Hematopoietic multipotent progenitor cell treated with erythropoietin and hydrocortisone succinate and interleukin-3 and kit ligand, for 17 days (in vitro differentiated cells): ENCODE measurements at regions not wholly inside any gene's neighbourhood (a gene's known extent, or its start where the extent isn't known, plus 50 kb on each side); places are given as distances from the start of the nearest gene placed in this dataset.
"Not testable (repeated sequence)": the region's sequence is repeated elsewhere in the genome, so short reads cannot be mapped to it uniquely, and the experiment has no call there.

Experiments used
- DNase-seq: peaks from one replicate; pipeline ENCODE4 v3.0.0-alpha.2; 2015; ENCODE audit warnings: low spot score

DNA sequence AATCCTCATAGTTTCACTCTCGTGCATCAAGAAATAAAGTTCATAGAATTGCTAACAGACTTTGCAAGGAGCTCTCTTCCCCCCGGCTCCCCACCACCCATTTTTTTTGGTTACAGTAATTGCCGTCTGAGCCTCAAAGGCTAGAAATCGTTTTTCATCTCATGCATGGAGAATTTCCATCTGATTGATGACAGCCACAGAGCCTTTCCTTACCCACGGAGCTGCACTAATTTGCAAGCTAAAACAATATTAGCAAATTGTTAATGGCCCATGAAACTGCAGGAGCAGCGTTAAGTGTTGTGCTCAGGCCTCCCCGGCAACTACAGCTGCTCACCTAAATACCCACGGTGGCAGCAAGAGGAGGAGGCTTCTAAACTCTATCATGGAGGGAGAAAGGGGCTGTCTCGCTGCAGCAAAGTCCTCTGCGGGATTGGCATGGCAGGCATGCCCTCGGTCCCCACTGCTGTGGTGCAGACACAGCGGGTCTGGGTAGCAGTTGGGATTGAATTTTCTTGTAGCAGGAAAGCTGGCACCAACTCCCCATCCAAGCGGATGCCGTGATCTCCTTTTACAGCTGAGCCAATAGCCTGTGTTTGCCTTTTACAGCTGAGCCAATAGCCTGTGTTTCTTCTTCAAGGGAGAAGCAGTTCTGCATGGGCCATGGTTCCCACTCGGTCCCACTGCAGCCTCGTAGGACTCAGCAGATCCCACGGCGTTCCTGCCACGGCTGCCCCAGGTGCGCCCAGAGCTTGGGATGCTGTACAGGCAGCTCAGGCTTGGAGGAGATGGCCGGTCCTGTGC lies 412.3 kb downstream of the BRD1 start:
- no peak for DNase-seq

GRCh38 chr22:49413551-49413950 lies 414.1 kb downstream of the BRD1 start:
- DNase-seq, result no peak

- no peak for DNase-seq
Measured at GRCh38 chr22:49413146-49413545, 414.5 kb downstream of the BRD1 start.

GRCh38 chr22:49412236-49412635 lies 415.4 kb downstream of the BRD1 start:
- no peak for DNase-seq

GRCh38 chr22:49411236-49411635 lies 416.4 kb downstream of the BRD1 start:
- no peak for DNase-seq

DNA sequence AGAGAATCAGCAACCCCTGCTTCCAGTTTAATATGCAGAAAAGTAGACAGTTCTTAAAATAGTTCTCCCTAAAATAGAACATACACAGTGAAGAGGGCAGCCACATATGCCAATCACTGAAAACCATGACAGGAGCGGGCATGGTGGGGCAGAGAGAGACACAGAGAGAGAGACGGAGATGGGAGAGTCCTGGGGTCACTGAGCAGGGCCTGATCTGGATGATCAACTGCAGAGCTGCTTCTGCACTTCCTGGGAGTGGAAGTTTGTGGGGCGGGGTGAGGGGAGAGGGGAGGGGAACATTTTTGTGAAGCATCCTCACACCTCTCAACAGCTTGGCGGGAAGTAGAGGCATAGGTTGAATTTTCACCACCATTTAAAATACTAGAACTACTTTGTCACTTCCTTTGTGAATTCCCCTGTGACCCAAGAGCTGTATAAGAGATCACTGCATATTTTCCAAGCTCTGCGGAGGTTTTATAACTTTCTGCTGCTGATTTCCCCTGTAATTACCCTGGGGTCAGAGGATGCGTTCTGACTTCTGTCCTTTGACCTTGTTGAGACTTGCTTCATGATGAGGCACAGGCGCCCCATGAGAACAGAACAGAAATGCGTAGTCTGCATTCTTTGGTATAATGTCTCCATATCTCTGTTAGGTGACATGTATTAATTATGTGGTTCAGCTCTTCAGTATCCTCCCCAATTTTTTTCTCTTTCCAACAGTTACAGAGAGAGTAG lies 419.4 kb downstream of the BRD1 start:
- no peak for DNase-seq

GRCh38 chr22:49406879-49407587 lies 420.6 kb downstream of the BRD1 start:
- DNase-seq, result no peak

GRCh38 chr22:49406047-49406650 lies 421.5 kb downstream of the BRD1 start:
- no peak for DNase-seq

DNA sequence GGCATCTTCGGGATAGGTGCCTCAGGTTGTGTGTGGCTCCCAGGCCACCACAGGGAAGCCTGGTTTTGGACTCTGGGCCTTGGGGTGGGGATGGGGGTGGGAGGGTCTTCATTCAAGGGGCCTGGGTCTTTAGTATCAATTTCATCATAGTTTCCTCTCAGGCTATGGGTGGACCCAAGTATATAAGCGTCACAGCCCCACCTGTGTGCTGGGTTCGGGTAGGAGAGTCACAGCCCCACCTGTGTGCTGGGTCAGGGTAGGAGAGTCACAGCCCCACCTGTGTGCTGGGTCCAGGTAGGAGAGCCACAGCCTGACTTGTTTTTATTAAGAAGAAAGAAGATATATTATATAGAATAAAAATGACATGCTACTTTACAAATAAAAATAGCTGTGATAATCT lies 422.1 kb downstream of the BRD1 start:
- DNase-seq, result no peak

- DNase-seq, result no peak
Measured at GRCh38 chr22:49404576-49405241, 423.0 kb downstream of the BRD1 start.

DNA sequence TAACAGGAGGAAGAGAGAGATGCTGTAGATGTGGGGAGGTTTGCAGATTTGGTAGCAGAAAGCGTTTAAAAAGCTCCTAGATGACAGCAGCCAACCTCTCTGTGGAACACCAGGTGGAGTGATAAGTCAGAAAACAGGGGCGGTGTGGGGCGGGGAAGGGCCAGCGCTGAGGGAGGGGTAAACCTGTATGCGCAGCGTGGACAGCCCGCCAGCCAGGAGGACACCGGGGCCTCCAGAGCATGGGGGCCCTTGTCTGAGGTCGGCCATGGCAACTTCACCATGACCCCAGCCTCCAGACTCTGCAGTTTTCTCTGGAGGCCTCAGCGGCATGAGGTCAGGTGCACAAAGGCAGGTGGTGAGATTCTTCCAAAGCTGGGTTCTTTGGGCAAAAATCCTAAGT lies 423.7 kb downstream of the BRD1 start:
- DNase-seq, result no peak

DNA sequence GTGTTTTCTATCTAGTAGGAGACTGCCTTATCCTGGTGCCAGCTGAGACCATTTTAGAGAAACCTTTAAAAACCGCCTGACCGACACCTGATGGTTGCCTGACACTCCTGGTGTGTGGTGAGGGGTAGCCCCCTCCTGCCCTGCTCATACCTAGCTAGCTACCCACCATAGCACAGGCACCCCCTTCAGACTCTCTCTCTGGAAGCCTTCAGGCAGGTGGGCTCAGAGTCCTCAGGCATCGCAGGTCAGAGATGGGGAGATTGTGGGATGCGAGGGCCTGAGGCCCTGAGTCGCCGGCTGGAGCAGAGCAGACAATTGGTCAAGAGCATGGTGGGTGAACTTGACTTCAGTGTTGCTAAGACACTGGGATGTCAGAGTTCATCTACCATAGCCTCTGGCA lies 424.6 kb downstream of the BRD1 start:
- no peak for DNase-seq

DNA sequence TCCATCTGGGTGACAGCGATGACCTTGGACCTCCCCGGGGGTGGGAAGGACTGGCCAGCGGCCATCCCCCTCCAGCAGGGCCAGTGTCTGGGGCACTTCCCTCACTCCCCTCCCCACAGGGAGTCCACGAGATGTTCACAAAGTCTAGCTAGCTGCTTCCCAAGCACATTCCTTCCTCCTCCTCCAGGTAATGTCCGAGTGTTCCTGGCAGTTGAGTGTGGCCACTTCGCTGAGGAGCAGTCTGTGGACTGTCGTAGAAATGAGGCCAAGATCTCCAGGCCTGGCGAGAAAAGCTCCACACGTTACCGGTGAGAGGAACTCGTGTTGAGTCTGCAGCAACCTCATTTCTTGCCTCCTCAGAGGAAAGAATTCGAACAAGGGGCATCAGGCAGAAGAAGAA lies 425.5 kb downstream of the BRD1 start:
- no peak for DNase-seq

DNA sequence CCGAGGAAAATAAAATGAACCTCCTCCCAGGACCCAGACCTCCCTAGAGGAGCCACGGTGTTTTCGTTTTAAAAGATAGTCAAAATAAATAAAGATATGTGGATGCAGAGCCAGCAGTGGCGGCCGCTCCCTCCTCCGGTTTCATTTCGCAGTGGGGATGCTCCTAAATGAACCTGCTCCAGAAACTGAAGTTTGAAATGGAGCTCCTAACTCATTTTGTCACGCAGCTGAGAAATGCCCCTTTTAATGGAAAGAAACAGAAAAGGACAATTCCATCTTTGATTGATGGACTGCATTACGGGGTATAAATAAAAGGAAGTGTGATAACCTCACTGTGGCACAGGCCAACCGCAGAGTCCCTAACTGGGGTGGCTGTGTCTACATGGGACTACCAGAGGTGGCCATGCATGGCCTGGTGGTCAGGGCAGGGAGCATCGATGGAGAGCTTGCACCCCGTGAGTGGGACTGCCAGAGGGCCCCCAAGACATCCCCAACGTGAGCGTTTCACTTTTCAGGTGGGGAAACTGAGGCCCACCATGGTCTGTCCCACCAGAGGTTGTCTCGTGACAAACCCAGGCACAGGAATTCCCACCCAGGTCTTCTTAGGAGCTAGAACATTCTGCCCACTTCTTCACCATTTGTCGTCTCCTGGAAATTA lies 426.6 kb downstream of the BRD1 start:
- no peak for DNase-seq

DNA sequence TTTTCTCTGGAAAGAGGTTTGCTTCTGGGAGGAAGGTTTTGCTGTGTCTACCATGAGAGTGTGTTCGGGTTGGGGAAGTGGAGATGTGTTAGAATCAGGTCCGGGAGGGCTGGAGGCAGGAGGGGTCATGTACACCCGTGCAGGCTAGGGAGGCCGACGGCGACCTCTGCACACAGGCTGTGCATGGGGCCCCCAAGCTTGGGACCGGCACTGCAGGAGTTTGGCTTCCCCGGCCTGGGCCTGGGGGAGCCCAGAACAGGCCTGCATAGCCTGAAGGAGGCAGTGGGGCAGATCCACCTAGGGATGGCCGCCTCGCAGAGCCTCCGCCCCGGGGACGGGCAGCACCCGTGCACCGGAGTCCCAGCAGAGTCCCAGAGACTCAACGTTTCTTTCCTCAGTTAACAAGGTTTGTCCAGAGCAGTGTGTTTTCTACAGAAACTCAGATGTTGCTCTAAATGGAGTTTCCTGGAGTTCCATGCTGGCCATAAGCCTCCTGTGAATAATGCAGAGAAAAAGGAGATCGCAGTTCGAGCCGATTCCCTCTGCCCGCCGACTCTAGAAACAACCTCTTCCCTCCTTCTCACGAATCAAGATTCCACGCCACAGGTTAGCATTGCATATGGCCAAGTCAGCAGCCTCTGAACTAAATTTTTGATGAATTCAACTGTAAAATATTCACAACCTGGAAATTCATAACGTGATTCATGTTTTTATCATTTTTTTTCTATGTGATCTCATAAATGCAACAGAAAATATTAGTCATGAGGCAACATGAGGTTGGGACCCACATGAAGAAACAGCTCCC lies 427.3 kb downstream of the BRD1 start:
- DNase-seq, result no peak

GRCh38 chr22:49398646-49399045 lies 429.0 kb downstream of the BRD1 start:
- no peak for DNase-seq

DNA sequence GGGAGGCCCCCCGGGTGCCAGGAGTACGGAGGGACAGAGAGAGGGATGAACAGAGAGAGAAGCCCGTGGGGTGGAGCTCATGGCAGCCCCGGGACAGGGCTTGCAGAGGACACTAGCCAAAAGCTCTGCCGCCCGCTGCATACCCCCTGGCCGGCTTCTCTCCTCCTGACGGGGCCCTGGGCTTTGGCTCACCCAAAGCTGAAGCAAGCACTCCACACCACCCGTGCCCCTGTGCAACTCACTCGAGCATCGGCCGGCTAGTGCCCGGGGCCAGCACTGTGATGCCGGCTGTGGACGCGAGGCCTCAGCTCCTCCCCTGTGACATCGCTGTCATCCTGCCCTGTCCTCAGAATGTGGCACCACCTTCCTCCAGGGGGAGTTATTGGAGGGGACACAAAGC lies 429.6 kb downstream of the BRD1 start:
- no peak for DNase-seq

DNA sequence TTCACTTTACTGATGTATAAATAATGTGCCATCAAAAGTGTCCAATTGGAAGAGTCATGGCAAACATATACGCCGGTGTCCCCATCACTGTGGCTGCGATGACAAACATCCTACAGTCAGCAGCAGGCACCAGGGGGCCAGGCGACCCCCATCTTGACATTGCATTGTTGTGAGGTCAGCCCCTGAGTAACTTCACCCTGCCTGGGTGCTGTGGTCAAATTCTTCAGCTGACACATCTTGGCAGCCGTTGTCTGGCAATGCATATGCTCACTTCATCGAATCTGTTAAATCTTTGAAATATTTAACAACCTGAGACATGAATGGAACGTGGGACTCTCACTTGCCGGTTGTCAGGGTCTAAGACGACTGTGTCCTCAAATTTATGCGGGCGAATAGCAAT lies 430.9 kb downstream of the BRD1 start:
- DNase-seq, result no peak

DNA sequence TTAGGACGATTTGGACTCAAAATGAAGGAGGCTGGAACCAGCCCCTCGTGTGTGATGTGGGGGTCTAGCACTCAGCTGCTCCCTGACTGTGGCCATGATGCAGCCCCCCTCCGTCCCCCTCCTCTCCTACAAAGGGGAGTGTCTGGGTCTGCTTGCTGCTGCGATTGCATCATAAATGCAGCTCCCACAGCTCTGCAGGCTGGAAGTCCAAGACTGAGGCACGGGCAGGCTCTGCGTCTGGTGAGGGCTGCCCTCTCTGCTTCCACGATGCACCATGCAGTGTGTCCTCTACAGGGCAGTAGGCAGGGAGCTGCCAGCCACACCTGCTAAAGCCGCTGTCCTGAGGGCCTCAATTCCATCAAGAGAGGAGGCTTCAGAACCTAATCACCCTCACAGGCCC lies 432.1 kb downstream of the BRD1 start:
- DNase-seq, result no peak

DNA sequence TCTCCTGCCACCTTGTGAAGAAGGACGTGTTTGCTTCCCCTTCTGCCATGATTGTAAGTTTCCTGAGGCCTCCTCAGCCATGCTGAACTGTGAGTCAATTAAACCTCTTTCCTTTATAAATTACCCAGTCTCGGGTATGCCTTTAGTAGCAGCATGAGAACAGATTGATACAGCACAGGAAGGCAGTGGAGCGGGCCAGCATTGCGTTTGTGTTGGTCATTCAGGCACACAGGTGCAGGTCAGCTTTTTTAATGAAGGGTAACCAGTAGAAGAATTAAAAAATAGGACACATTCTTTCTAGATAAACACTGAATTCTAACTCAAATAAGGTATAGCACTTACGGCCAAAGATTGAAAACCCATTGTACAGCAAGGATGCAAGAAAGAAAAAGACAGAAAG lies 432.6 kb downstream of the BRD1 start:
- DNase-seq, result not testable (repeated sequence)
